Endothelial cell of umbilical vein (primary cell): ENCODE measurements at regions not wholly inside any gene's neighbourhood (a gene's known extent, or its start where the extent isn't known, plus 50 kb on each side); places are given as distances from the start of the nearest gene placed in this dataset.

Experiments used
- BruUV-seq: library from RNA; stranded (reverse); fragments of 400-500 nt; replicated peaks from 2 replicates; lab custom pipeline; 2021; lab: Mats Ljungman, UMichigan
- CTCF ChIA-PET: fragments of 300-600, 350-600 bp; sonication (Branson Sonifier 250); formaldehyde crosslinking; loops from one replicate; lab custom pipeline; 2021; ENCODE audit warnings: antibody characterized with exemption, inconsistent platforms; lab: Charles Lee
- POLR2A ChIA-PET: fragments of 300-600, 350-600 bp; sonication (Branson Sonifier 250); formaldehyde crosslinking; loops from one replicate; lab custom pipeline; 2021; ENCODE audit warnings: antibody characterized with exemption, inconsistent platforms; lab: Charles Lee
- DNase-seq: peaks from one replicate; pipeline ENCODE4 v3.0.0-alpha.2; 2011; ENCODE audit warnings: low read depth, low spot score
- FAIRE-seq: peaks from 2 replicates; lab custom pipeline; 2011; peaks lifted over from hg19 to GRCh38; lab: Jason Lieb, UNC
- H2AFZ ChIP-seq: 2 replicates; pipeline ENCODE4 v1.6.0; 2012; ENCODE audit warnings: low read depth, low read length, control low read depth, inconsistent platforms
- H3K27ac ChIP-seq: 2 replicates; pipeline ENCODE4 v1.5.1; 2011; ENCODE audit warnings: low read depth, mild to moderate bottlenecking, control low read depth, low read length, moderate library complexity; ENCODE audit not compliant: insufficient read depth
- H3K27me3 ChIP-seq, 2 experiments: 2 replicates each; pipeline versions ENCODE4 v1.6.0 to v1.6.1; 2011; ENCODE audit warnings: low read length in 2 of 2, mixed read lengths in 1 of 2; ENCODE audit not compliant: control insufficient read depth in 2 of 2, insufficient read depth in 2 of 2
- H3K36me3 ChIP-seq, 2 experiments: 2 replicates in 1 of 2; 3 replicates in 1 of 2; pipeline ENCODE4 v1.5.1; 2011; ENCODE audit warnings: low read length in 2 of 2, mild to moderate bottlenecking in 1 of 2, moderate library complexity in 1 of 2; ENCODE audit not compliant: control insufficient read depth in 2 of 2, insufficient read depth in 2 of 2; ENCODE audit errors: extremely low read depth in 1 of 2
- H3K4me1 ChIP-seq: 3 replicates; pipeline ENCODE4 v1.5.1; 2011; ENCODE audit warnings: mild to moderate bottlenecking, low read length; ENCODE audit not compliant: control insufficient read depth, insufficient read depth; ENCODE audit errors: extremely low read depth
- H3K4me2 ChIP-seq: 2 replicates; pipeline ENCODE4 v1.6.1; 2011; ENCODE audit warnings: low read length, control low read depth, mixed read lengths; ENCODE audit not compliant: insufficient read depth
- H3K4me3 ChIP-seq, 3 experiments: fragments of 200-600 bp in 1 of 3; sonication (generic), shearing (Covaris generic) in 1 of 3; replicated peaks in 1 of 3; 2 replicates each; pipeline ENCODE4 v1.5.1; 2011 to 2016; ENCODE audit warnings: control low read depth in 3 of 3, low read length in 3 of 3, mild to moderate bottlenecking in 2 of 3, inconsistent platforms in 1 of 3, low read depth in 1 of 3, moderate library complexity in 1 of 3; ENCODE audit not compliant: insufficient read depth in 1 of 3
- H3K79me2 ChIP-seq: 2 replicates; pipeline ENCODE4 v1.6.0; 2012; ENCODE audit warnings: low read length, inconsistent platforms; ENCODE audit not compliant: control insufficient read depth, insufficient read depth
- H3K9ac ChIP-seq: replicated peaks from 2 replicates; pipeline ENCODE3; 2011; ENCODE audit warnings: low read length, control low read depth; ENCODE audit not compliant: insufficient read depth; ENCODE audit errors: extremely low read depth
- H3K9me1 ChIP-seq: replicated peaks from 3 replicates; pipeline ENCODE4 v1.6.0; 2011; ENCODE audit warnings: mild to moderate bottlenecking, low read length; ENCODE audit not compliant: control insufficient read depth, insufficient read depth; ENCODE audit errors: extremely low read depth
- H3K9me3 ChIP-seq: replicated peaks from 2 replicates; pipeline ENCODE4 v1.5.1; 2012; ENCODE audit warnings: low read length, inconsistent platforms; ENCODE audit not compliant: control insufficient read depth, insufficient read depth
- H4K20me1 ChIP-seq: replicated peaks from 2 replicates; pipeline ENCODE3; 2011; ENCODE audit warnings: mild to moderate bottlenecking, low read length; ENCODE audit not compliant: control insufficient read depth, insufficient read depth; ENCODE audit errors: extremely low read depth
- CTCF ChIP-seq, 2 donors: IDR thresholded peaks; 1 replicate in 1 of 2; 2 replicates in 1 of 2; pipeline ENCODE4 v1.5.1; 2011; ENCODE audit warnings: low read length in 2 of 2, mild to moderate bottlenecking in 2 of 2, moderate library complexity in 2 of 2, control low read depth in 1 of 2, inconsistent platforms in 1 of 2, low read depth in 1 of 2; ENCODE audit not compliant: insufficient read depth in 1 of 2; ENCODE audit errors: extremely low read depth in 1 of 2
- EZH2 ChIP-seq: IDR thresholded peaks from 2 replicates; pipeline ENCODE4 v1.6.1; 2012; ENCODE audit warnings: borderline replicate concordance, low read depth, mild to moderate bottlenecking, moderate library complexity, low read length, inconsistent platforms; ENCODE audit not compliant: severe bottlenecking
- FOS ChIP-seq: IDR thresholded peaks from 2 replicates; pipeline ENCODE4 v1.6.1; 2011; ENCODE audit warnings: mild to moderate bottlenecking, low read length, moderate library complexity, borderline replicate concordance; ENCODE audit not compliant: insufficient read depth
- GATA2 ChIP-seq: IDR thresholded peaks from 2 replicates; pipeline ENCODE4 v1.7.0; 2011; ENCODE audit warnings: low read depth, mild to moderate bottlenecking, moderate library complexity, mixed read lengths, low read length; ENCODE audit not compliant: insufficient read length, insufficient read depth
- JUN ChIP-seq: IDR thresholded peaks from 2 replicates; pipeline ENCODE4 v1.6.1; 2011; ENCODE audit warnings: borderline replicate concordance, low read depth; ENCODE audit not compliant: insufficient read length, insufficient read depth
- MAX ChIP-seq: IDR thresholded peaks from 2 replicates; pipeline ENCODE4 v1.6.1; 2011; ENCODE audit not compliant: insufficient read depth, insufficient read length
- MYC ChIP-seq: IDR thresholded peaks from one replicate; pipeline ENCODE4 v1.6.1; 2011; ENCODE audit warnings: mild to moderate bottlenecking, low read depth, low read length
- POLR2A ChIP-seq: IDR thresholded peaks from 2 replicates; pipeline ENCODE4 v1.6.1; 2012; ENCODE audit warnings: low read depth, mild to moderate bottlenecking, control low read depth, low read length
- POLR2AphosphoS5 ChIP-seq: IDR thresholded peaks from 2 replicates; pipeline ENCODE4 v1.6.1; 2012; ENCODE audit warnings: low read depth, mild to moderate bottlenecking, control low read depth, low read length, moderate library complexity; ENCODE audit not compliant: insufficient read depth
- dilution Hi-C: fragments of 300-500 bp; cut with MboI; formaldehyde crosslinking; loops from one replicate; pipeline ENCODE4 v1.15.0; 2019; ENCODE audit warnings: low sequenced_read_pairs; ENCODE audit not compliant: extremely low pct_ligation_motif_present
- intact Hi-C: fragments of 100-400 bp; cut with micrococcal nuclease; formaldehyde crosslinking; loops from one replicate; pipeline ENCODE4 v1.10.0; 2022

- BruUV-seq, result no TSS peak
- no peak overlapping the region for H3K4me3 ChIP-seq
These were observed 273.4 kb upstream of the MTNR1B start for GRCh38 chr11:92696076-92696475.

More at GRCh38 chr11:92696076-92696475, 273.4 kb upstream of the MTNR1B start:
- FAIRE-seq, result no peak
- intact Hi-C loops, result no loop called here
- Histone ChIP-seq H4K20me1 (no peaks in the 10 kb centered on the region), H3K36me3 (no peaks in the 10 kb centered on the region), H3K27ac (no peak overlapping the region), H3K27me3 (no peaks in the 10 kb centered on the region), H2AFZ (no peak overlapping the region), H3K4me1 (no peaks in the 10 kb centered on the region), H3K9me1 (no peaks in the 10 kb centered on the region), H3K9ac (no peak overlapping the region), H3K4me2 (no peak overlapping the region), H3K9me3 (peaks cover 5% of the 10 kb centered on the region), H3K79me2 (no peaks in the 10 kb centered on the region)
- DNase-seq, result no peak
- TF ChIP-seq MYC (no peak), POLR2A (no peak), JUN (no peak), EZH2 (no peak), MAX (no peak), CTCF (IDR thresholded peaks at IDR 0.05; ENCODE audit: extremely low read depth in 1 of 2, insufficient read depth in 1 of 2, low read depth in 1 of 2, low read length in 2 of 2) (no peak), POLR2AphosphoS5 (no peak), GATA2 (no peak), FOS (no peak)
- CTCF ChIA-PET, result no interaction called here
- dilution Hi-C loops, result no loop called here
- POLR2A ChIA-PET, result no interaction called here
